Liver (tissue), 8 donors: ENCODE measurements at regions not wholly inside any gene's neighbourhood (a gene's known extent, or its start where the extent isn't known, plus 50 kb on each side); places are given as distances from the start of the nearest gene placed in this dataset.

ENCODE experiments used
- DNase-seq: peaks from one replicate; pipeline ENCODE4 v3.0.0-alpha.2; 2017; ENCODE audit warnings: low spot score
- H3K27ac ChIP-seq, 2 donors: one replicate each; pipeline ENCODE4 v1.7.0; 2013; ENCODE audit warnings: inconsistent platforms in 2 of 2, low read length in 2 of 2, control low read depth in 1 of 2, low read depth in 1 of 2, mild to moderate bottlenecking in 1 of 2
- H3K27me3 ChIP-seq, 4 donors: one replicate each; pipeline versions ENCODE4 v1.6.1 to v1.7.0; 2013; ENCODE audit warnings: low read length in 3 of 4, inconsistent platforms in 1 of 4, mild to moderate bottlenecking in 1 of 4, moderate library complexity in 1 of 4; ENCODE audit not compliant: control insufficient read depth in 4 of 4, insufficient read depth in 4 of 4
- H3K36me3 ChIP-seq, 4 donors: one replicate each; pipeline versions ENCODE4 v1.6.1 to v1.7.0; 2013; ENCODE audit warnings: low read length in 3 of 4, mild to moderate bottlenecking in 3 of 4, low read depth in 1 of 4, moderate library complexity in 1 of 4; ENCODE audit not compliant: control insufficient read depth in 4 of 4, insufficient read depth in 3 of 4
- H3K4me1 ChIP-seq, 4 donors: one replicate each; pipeline versions ENCODE4 v1.6.1 to v1.7.0; 2013; ENCODE audit warnings: low read length in 3 of 4, mild to moderate bottlenecking in 3 of 4, moderate library complexity in 1 of 4; ENCODE audit not compliant: control insufficient read depth in 4 of 4, insufficient read depth in 4 of 4
- H3K4me3 ChIP-seq, 3 donors: one replicate each; pipeline versions ENCODE4 v1.6.1 to v1.7.0; 2013; ENCODE audit warnings: low read length in 3 of 3, control low read depth in 1 of 3, low read depth in 1 of 3, mild to moderate bottlenecking in 1 of 3
- H3K9ac ChIP-seq, 2 donors: one replicate each; pipeline ENCODE4 v1.7.0; 2013; ENCODE audit warnings: low read length in 2 of 2, mild to moderate bottlenecking in 2 of 2, moderate library complexity in 2 of 2, control low read depth in 1 of 2, low read depth in 1 of 2
- H3K9me3 ChIP-seq, 4 donors: one replicate each; pipeline versions ENCODE4 v1.6.1 to v1.7.0; 2013; ENCODE audit warnings: low read length in 3 of 4; ENCODE audit not compliant: control insufficient read depth in 4 of 4
- CTCF ChIP-seq: fragments of 150-350 bp; IDR thresholded peaks from 2 replicates; pipeline ENCODE4 v1.5.1; 2017; ENCODE audit warnings: improper control_type of control experiment, low read depth, low read length; ENCODE audit not compliant: missing input control
- EGR1 ChIP-seq, 2 donors: IDR thresholded peaks; 2 replicates each; pipeline ENCODE4 v1.6.1; 2016 to 2018; ENCODE audit warnings: antibody characterized with exemption in 2 of 2, low read depth in 2 of 2
- FOXA2 ChIP-seq: IDR thresholded peaks from 2 replicates; pipeline ENCODE4 v1.6.1; 2016; ENCODE audit warnings: antibody characterized with exemption
- GABPA ChIP-seq, 2 donors: IDR thresholded peaks in 1 of 2; conservative IDR thresholded peaks in 1 of 2; 2 replicates each; pipeline ENCODE4 v1.6.1; 2016; ENCODE audit warnings: antibody characterized with exemption in 2 of 2, mild to moderate bottlenecking in 1 of 2, moderate library complexity in 1 of 2
- HNF4A ChIP-seq, 2 donors: conservative IDR thresholded peaks; 2 replicates each; pipeline ENCODE4 v1.6.1; 2016; ENCODE audit warnings: antibody characterized with exemption in 2 of 2, mild to moderate bottlenecking in 2 of 2
- HNF4G ChIP-seq: IDR thresholded peaks from 2 replicates; pipeline ENCODE4 v1.6.1; 2016; ENCODE audit warnings: antibody characterized with exemption
- JUND ChIP-seq, 2 donors: IDR thresholded peaks; 2 replicates each; pipeline ENCODE4 v1.6.1; 2016; ENCODE audit warnings: antibody characterized with exemption in 2 of 2
- MAX ChIP-seq: IDR thresholded peaks from 2 replicates; pipeline ENCODE4 v1.6.1; 2016; ENCODE audit warnings: antibody characterized with exemption
- NR2F2 ChIP-seq: IDR thresholded peaks from 2 replicates; pipeline ENCODE4 v1.6.1; 2016; ENCODE audit warnings: antibody characterized with exemption
- RAD21 ChIP-seq, 2 donors: IDR thresholded peaks; 2 replicates each; pipeline ENCODE4 v1.6.1; 2016; ENCODE audit warnings: antibody characterized with exemption in 2 of 2, mild to moderate bottlenecking in 2 of 2
- REST ChIP-seq: IDR thresholded peaks from 2 replicates; pipeline ENCODE4 v1.6.1; 2016; ENCODE audit warnings: antibody characterized with exemption, mild to moderate bottlenecking
- RXRA ChIP-seq, 2 donors: IDR thresholded peaks; 2 replicates each; pipeline ENCODE4 v1.6.1; 2017 to 2018; ENCODE audit warnings: antibody characterized with exemption in 2 of 2, mild to moderate bottlenecking in 1 of 2
- SP1 ChIP-seq: IDR thresholded peaks from 2 replicates; pipeline ENCODE4 v1.6.1; 2018; ENCODE audit warnings: antibody characterized with exemption, mild to moderate bottlenecking
- TAF1 ChIP-seq: conservative IDR thresholded peaks from 2 replicates; pipeline ENCODE4 v1.6.1; 2016; ENCODE audit warnings: antibody characterized with exemption, mild to moderate bottlenecking
- YY1 ChIP-seq: IDR thresholded peaks from 2 replicates; pipeline ENCODE4 v1.6.1; 2016; ENCODE audit warnings: antibody characterized with exemption, mild to moderate bottlenecking
- ZBTB33 ChIP-seq: IDR thresholded peaks from 2 replicates; pipeline ENCODE4 v1.6.1; 2016; ENCODE audit warnings: antibody characterized with exemption
- WGBS: extraction: QIAGEN DNeasy Blood & Tissue Kit; methylation state at CpG from one replicate; pipeline ENCODE4 v1.1.7; 2013; 5-methylcytosine and 5-hydroxymethylcytosine counted together
- TF ChIP-seq, protein P1 (sequence below): IDR thresholded peaks from 2 replicates; pipeline ENCODE4 v1.6.1; 2016; ENCODE audit warnings: antibody characterized with exemption
- donor health status: healthy.
- donor health status: healthy.
- donor health status: healthy.
- donor health status: healthy.
- donor health status: healthy.

GRCh38 chr4:180280726-180281297 is 1962.4 kb upstream of the TENM3 start:
- Histone ChIP-seq H3K27me3 (no peaks in the 10 kb centered on the region), H3K4me1 (no peaks in the 10 kb centered on the region), H3K27ac (no peak overlapping the region), H3K9me3 (no peaks in the 10 kb centered on the region), H3K4me3 (no peak overlapping the region), H3K9ac (no peak overlapping the region), H3K36me3 (no peaks in the 10 kb centered on the region)
- TF ChIP-seq MAX (no peak), SP1 (no peak), RXRA (IDR thresholded peaks at IDR 0.05) (no peak), EGR1 (IDR thresholded peaks at IDR 0.05; ENCODE audit: low read depth in 2 of 2) (no peak), RAD21 (IDR thresholded peaks at IDR 0.05) (no peak), HNF4G (no peak), HNF4A (conservative IDR thresholded peaks at IDR 0.05) (no peak), TAF1 (no peak), FOXA2 (no peak), ZBTB33 (no peak), GABPA (IDR thresholded peaks at IDR 0.05 in 1 of 2, conservative IDR thresholded peaks at IDR 0.05 in 1 of 2) (no peak), REST (no peak), NR2F2 (no peak), JUND (IDR thresholded peaks at IDR 0.05) (no peak), YY1 (no peak)
- TF ChIP-seq, protein P1, sequence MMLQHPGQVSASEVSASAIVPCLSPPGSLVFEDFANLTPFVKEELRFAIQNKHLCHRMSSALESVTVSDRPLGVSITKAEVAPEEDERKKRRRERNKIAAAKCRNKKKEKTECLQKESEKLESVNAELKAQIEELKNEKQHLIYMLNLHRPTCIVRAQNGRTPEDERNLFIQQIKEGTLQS: no peak
- 63% methylated on average over 6 of the region's 6 CpGs for WGBS
- no peak for DNase-seq

- Histone ChIP-seq H3K9ac (no peak overlapping the region), H3K27ac (no peak overlapping the region), H3K4me3 (no peak overlapping the region), H3K27me3 (no peaks in the 10 kb centered on the region), H3K9me3 (no peaks in the 10 kb centered on the region), H3K36me3 (no peaks in the 10 kb centered on the region), H3K4me1 (no peaks in the 10 kb centered on the region)
- WGBS: 74% methylated on average over 3 of the region's 3 CpGs
- DNase-seq: no peak
- TF ChIP-seq NR2F2: no peak
- TF ChIP-seq ZBTB33: no peak
- TF ChIP-seq, protein P1: no peak
- TF ChIP-seq HNF4A (conservative IDR thresholded peaks at IDR 0.05): no peak
- no peak for TF ChIP-seq RAD21 (IDR thresholded peaks at IDR 0.05)
- TF ChIP-seq HNF4G: no peak
- TF ChIP-seq YY1: no peak
- TF ChIP-seq GABPA (IDR thresholded peaks at IDR 0.05 in 1 of 2, conservative IDR thresholded peaks at IDR 0.05 in 1 of 2): no peak
- no peak for TF ChIP-seq REST
- TF ChIP-seq CTCF: no peak
- no peak for TF ChIP-seq SP1
- no peak for TF ChIP-seq EGR1 (IDR thresholded peaks at IDR 0.05; ENCODE audit: low read depth in 2 of 2)
- TF ChIP-seq JUND (IDR thresholded peaks at IDR 0.05): no peak
These were observed 1961.5 kb upstream of the TENM3 start for GRCh38 chr4:180281724-180282123.
